HG03060 (cell line): ENCODE measurements at regions not wholly inside any gene's neighbourhood (a gene's known extent, or its start where the extent isn't known, plus 50 kb on each side); places are given as distances from the start of the nearest gene placed in this dataset.
"Not testable (repeated sequence)": the region's sequence is repeated elsewhere in the genome, so short reads cannot be mapped to it uniquely, and the experiment has no call there.

ENCODE experiments used
- ATAC-seq: cut with Tn5 transposase; IDR thresholded peaks from one replicate; pipeline ENCODE4 v1.9.1; 2021; ENCODE audit warnings: low read depth, moderate number of reproducible peaks; ENCODE audit not compliant: unreplicated experiment

DNA sequence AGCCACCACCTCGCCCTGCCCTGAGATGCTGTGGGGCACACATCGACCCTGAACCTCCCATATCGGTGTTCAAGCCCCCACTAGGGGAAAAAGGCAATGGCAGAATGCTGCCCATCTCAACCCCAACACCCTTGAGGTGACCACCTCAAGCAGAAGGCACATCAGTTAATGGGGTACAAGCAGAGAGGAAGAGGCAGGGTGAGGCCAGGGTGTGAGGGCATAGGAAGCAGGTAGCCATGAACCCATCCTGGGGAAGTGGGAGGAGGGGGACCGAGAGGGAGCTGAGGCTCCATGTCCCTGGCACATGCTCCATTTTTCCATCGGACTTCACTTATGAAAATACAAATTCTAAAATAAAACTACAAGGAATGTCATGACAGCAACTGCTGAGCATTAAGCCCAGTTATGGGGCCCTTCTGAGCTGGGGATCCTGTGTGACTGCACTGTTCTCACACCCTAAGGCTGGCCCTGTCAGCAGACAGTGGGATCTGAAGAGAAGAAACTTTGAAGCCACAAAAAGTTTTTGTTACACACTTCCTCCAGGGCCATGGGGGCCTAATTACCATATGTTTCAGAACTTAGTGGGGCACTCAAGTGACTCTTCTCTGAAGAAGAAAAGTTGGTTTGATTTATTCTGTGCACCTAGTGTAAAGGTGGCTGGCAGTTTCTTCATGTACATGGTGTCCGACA, 68.2 kb upstream of the FAM241A start:
- ATAC-seq = no peak

DNA sequence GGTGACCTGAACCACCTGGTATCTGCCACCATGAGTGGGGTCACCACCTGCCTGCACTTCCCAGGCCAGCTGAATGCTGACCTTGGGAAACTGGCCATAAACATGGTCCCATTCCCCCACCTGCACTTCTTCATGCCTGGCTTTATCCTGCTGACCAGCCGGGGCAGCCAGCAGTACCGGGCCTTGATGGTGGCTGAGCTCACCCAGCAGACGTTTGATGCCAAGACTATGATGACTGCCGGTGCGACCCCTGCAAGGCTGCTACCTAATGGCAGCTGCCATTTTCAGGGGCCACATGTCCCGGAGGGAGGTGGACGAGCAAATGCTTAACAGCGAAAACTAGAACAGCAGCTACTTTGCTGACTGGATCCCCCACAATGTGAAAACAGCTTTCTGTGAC, 67.5 kb upstream of the FAM241A start:
- ATAC-seq = no peak

DNA sequence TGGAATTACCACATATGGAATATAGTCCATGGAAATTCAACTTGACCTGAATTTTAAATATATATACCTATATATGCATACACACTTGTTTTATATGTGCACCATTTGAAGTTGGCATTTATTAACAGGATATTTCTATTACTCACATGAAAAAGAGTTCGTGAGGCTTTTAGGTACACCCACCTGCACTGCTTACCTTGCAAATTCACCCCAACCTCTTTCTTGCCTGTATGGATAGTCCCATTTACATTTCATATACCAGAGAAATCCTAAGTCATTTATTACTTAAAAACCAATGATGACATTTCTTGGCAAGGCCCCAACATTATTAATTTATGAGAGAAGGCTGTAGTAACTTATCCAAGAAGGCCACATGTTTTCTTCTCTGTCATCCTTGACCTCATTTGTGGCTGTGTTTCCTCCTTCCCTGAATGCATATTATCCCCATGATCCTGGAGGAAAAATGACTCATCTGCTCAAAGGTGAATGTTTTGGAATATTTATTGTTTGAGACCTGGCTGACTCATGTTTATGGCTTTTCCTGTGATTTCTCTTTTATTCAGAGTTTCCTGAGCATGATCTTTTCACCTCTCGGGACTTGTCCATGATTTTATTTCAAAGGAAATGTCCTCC, 62.2 kb upstream of the FAM241A start:
- ATAC-seq = no peak

GRCh38 chr4:112083587-112084347, 61.5 kb upstream of the FAM241A start:
- no peak for ATAC-seq

DNA sequence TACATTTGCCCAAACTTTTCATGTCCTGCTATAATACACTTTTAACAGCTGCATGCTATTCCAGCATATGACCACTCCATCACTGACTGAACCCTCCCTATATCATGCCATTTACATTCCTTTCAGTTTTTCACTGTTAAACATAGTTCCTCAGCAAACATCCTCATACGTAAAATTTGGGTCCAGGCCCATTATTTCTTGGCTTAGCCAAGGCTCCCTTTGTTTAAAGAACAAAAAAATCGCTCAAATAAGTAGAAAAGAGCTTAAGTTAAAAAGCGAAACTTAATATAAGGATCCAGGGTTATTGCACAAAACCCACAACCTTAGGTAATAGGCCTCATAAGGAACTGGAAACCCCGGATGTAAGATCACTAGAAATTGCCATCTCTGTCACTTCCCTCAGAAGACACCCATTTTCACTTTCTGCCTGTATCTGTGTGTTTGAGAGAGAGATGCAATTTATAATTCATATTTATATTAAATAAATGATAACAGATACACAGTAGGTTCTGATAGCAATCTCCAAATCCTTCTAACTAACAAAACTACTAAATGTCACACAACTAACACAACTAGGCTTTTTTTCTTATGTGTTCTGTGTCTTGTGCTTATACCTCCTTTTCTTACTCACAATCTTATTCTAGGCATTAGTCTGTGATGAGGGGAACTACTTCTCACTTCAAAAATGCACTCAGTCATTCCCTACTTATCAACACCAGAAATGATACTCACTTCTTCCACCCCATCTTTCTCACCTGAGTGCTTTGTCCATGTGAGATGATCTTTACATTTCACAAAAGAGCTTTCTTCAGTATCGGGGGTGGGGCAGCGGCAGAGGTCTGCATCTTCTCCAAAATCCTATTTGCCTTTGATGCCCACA, 59.9 kb upstream of the FAM241A start:
- no peak for ATAC-seq

DNA sequence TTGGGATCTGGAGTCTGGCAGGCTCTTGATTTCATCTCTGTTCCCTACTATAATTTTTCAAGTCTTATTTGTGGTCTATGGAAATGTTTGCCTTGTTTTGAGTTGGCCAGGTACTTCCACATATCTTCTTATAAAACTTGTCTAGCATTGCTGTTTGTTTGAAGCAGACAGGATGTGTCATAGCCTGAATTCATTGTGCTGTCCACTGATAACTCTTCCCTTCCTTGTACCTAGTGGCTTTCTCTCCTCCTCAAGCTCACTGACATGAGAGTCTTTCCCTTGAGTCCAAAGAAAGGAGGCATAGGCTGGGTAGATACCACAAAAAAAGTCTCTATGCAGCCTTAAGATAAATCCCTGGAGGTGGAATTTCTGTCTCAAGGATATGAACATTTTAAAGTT, 59.2 kb upstream of the FAM241A start:
- no peak for ATAC-seq

DNA sequence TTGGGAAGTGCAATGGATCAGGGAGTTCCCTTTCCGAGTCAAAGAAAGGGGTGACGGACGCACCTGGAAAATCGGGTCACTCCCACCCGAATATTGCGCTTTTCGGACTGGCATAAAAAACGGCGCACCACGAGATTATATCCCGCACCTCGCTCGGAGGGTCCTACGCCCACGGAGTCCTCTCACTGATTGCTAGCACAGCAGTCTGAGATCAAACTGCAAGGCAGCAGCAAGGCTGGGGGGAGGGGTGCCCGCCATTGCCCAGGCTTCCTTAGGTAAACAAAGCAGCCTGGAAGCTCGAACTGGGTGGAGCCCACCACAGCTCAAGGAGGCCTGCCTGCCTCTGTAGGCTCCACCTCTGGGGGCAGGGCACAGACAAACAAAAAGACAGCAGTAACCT, 58.6 kb upstream of the FAM241A start:
- not testable (repeated sequence) for ATAC-seq

GRCh38 chr4:112092330-112092729, 52.9 kb upstream of the FAM241A start:
- not testable (repeated sequence) for ATAC-seq

- ATAC-seq = no peak
Observed at GRCh38 chr4:112093636-112094202, 51.5 kb upstream of the FAM241A start.

GRCh38 chr4:112094330-112094729, 50.9 kb upstream of the FAM241A start:
- ATAC-seq = no peak
